KMS-11 (cell line): ENCODE measurements at regions not wholly inside any gene's neighbourhood (a gene's known extent, or its start where the extent isn't known, plus 50 kb on each side); places are given as distances from the start of the nearest gene placed in this dataset.
"Not testable (repeated sequence)": the region's sequence is repeated elsewhere in the genome, so short reads cannot be mapped to it uniquely, and the experiment has no call there.

ENCODE experiments used
- H2AFZ ChIP-seq: fragments of 200-600 bp; sonication (generic); 2 replicates; pipeline ENCODE4 v1.6.1; 2016; ENCODE audit warnings: antibody characterized with exemption, mixed run types, low read depth
- H3K27ac ChIP-seq: fragments of 200-600 bp; sonication (generic); 2 replicates; pipeline ENCODE4 v1.6.1; 2016; ENCODE audit warnings: mild to moderate bottlenecking, mixed run types
- H3K27me3 ChIP-seq: fragments of 200-600 bp; sonication (generic); 2 replicates; pipeline ENCODE4 v1.6.1; 2017; ENCODE audit warnings: mild to moderate bottlenecking, low read depth, mixed run types, moderate library complexity; ENCODE audit not compliant: insufficient read depth
- H3K36me3 ChIP-seq: fragments of 200-600 bp; sonication (generic); 2 replicates; pipeline ENCODE4 v1.6.1; 2017; ENCODE audit warnings: mild to moderate bottlenecking, mixed run types; ENCODE audit not compliant: insufficient read depth
- H3K4me1 ChIP-seq: fragments of 200-600 bp; sonication (generic); 2 replicates; pipeline ENCODE4 v1.6.1; 2016; ENCODE audit warnings: mild to moderate bottlenecking, low read depth, mixed run types; ENCODE audit not compliant: poor library complexity, severe bottlenecking
- H3K4me2 ChIP-seq: fragments of 200-600 bp; sonication (generic); 2 replicates; pipeline ENCODE4 v1.7.0; 2016; ENCODE audit warnings: mild to moderate bottlenecking, mixed run types
- H3K4me3 ChIP-seq: fragments of 200-600 bp; sonication (generic); IDR thresholded peaks from 2 replicates; pipeline ENCODE4 v1.6.1; 2017; ENCODE audit warnings: low read depth, low read length, mixed read lengths; ENCODE audit not compliant: insufficient read depth
- H3K79me2 ChIP-seq: fragments of 200-600 bp; sonication (generic); 2 replicates; pipeline ENCODE4 v1.6.1; 2016; ENCODE audit warnings: low read depth, mixed run types; ENCODE audit not compliant: insufficient read depth
- H3K9ac ChIP-seq: fragments of 200-600 bp; sonication (generic); 2 replicates; pipeline ENCODE4 v1.6.1; 2016; ENCODE audit warnings: mild to moderate bottlenecking, mixed run types
- H4K20me1 ChIP-seq: fragments of 200-600 bp; sonication (generic); 2 replicates; pipeline ENCODE4 v1.6.1; 2016; ENCODE audit warnings: mild to moderate bottlenecking, mixed run types; ENCODE audit not compliant: insufficient read depth
- TF ChIP-seq, protein P1 (sequence below): fragments of 200-600 bp; sonication (generic); conservative IDR thresholded peaks from 2 replicates; pipeline ENCODE4 v1.6.1; 2017; ENCODE audit warnings: low read depth, mild to moderate bottlenecking, antibody characterized with exemption, low read length, moderate library complexity, mixed read lengths

DNA sequence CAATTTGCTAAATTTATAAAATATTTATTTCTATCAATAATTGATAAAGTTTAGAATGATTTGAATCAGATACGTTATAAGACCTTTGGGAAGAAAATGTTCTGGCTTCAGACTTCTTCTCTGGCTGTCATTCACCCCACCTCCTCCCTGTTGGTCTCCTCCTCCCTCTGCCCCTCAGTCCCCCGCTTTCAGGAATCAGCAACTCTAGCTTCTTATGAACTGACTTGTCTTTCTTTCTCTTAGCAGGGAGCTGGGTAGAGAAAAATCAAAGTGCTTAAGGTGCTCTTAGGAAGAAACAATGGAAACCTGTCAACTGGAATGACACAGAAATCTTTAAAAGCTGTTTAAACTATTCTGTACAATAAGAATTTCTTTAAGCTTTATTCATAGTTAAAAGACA is 71.3 kb upstream of the ETV3 start:
- Histone ChIP-seq H3K36me3 (no peaks in the 10 kb centered on the region), H3K4me3 (no peak overlapping the region), H3K9ac (no peak overlapping the region), H3K4me2 (no peak overlapping the region), H3K4me1 (no peaks in the 10 kb centered on the region), H3K79me2 (no peaks in the 10 kb centered on the region), H3K27me3 (no peaks in the 10 kb centered on the region), H3K27ac (no peak overlapping the region), H2AFZ (no peak overlapping the region), H4K20me1 (no peaks in the 10 kb centered on the region)
- TF ChIP-seq, protein P1, sequence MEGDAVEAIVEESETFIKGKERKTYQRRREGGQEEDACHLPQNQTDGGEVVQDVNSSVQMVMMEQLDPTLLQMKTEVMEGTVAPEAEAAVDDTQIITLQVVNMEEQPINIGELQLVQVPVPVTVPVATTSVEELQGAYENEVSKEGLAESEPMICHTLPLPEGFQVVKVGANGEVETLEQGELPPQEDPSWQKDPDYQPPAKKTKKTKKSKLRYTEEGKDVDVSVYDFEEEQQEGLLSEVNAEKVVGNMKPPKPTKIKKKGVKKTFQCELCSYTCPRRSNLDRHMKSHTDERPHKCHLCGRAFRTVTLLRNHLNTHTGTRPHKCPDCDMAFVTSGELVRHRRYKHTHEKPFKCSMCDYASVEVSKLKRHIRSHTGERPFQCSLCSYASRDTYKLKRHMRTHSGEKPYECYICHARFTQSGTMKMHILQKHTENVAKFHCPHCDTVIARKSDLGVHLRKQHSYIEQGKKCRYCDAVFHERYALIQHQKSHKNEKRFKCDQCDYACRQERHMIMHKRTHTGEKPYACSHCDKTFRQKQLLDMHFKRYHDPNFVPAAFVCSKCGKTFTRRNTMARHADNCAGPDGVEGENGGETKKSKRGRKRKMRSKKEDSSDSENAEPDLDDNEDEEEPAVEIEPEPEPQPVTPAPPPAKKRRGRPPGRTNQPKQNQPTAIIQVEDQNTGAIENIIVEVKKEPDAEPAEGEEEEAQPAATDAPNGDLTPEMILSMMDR: no peak

GRCh38 chr1:157205982-157206381 is 67.8 kb upstream of the ETV3 start:
- H4K20me1 ChIP-seq, H3K79me2 ChIP-seq, H3K9ac ChIP-seq, H3K27me3 ChIP-seq, H3K36me3 ChIP-seq, H3K4me3 ChIP-seq, H2AFZ ChIP-seq, H3K4me2 ChIP-seq, H3K27ac ChIP-seq, H3K4me1 ChIP-seq: not testable (repeated sequence)

DNA sequence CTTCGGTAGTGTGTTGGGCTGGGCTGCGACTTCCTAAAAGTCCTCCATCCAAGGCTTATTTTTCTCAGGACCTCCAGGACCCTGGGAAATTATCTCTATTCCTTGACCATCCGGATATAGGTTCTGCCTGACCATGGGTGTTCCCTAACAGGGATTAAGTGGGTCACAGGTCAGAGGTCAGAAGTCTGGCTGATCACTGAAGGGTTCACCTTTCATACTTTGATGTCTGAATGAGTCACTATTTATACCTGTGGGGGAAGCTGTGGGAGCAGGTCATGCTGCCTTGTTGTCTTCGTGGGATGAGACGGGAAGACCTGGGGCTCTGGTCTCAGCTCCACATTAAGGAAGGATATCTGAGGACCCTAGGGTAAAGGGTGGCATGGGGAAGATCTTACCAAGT is 65.0 kb upstream of the ETV3 start:
- no peak overlapping the region for H3K9ac ChIP-seq
- TF ChIP-seq, protein P1: no peak
- no peak overlapping the region for H2AFZ ChIP-seq
- no peaks in the 10 kb centered on the region for H3K4me1 ChIP-seq
- H3K27me3 ChIP-seq: no peaks in the 10 kb centered on the region
- no peak overlapping the region for H3K27ac ChIP-seq
- H3K36me3 ChIP-seq: no peaks in the 10 kb centered on the region
- H3K79me2 ChIP-seq: no peaks in the 10 kb centered on the region
- no peak overlapping the region for H3K4me3 ChIP-seq
- no peaks in the 10 kb centered on the region for H4K20me1 ChIP-seq
- no peak overlapping the region for H3K4me2 ChIP-seq

DNA sequence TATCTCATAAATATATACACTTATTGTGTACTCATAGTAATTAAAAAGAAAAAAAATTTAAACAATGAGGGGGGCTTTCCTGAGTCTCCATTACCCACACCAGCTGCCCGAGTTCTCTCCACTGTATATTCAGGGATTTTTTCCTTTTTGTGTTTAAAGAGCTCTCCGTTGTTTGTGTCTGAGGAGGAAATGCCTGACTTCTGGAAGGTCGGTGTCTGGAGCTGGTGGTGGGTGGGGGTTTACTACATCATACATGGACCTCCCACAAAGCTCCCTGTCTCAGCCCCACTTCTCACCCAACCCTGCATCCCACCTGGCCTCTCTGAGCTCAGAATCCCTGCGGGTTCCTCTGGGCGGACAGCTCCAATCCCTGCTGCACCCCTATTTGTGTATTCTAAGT is 64.1 kb upstream of the ETV3 start:
- H3K36me3 ChIP-seq: no peaks in the 10 kb centered on the region
- no peaks in the 10 kb centered on the region for H3K27me3 ChIP-seq
- H3K9ac ChIP-seq: no peak overlapping the region
- H3K4me3 ChIP-seq: no peak overlapping the region
- no peaks in the 10 kb centered on the region for H3K4me1 ChIP-seq
- TF ChIP-seq, protein P1: no peak
- no peak overlapping the region for H2AFZ ChIP-seq
- no peak overlapping the region for H3K4me2 ChIP-seq
- no peaks in the 10 kb centered on the region for H3K79me2 ChIP-seq
- H4K20me1 ChIP-seq: no peaks in the 10 kb centered on the region
- H3K27ac ChIP-seq: no peak overlapping the region

DNA sequence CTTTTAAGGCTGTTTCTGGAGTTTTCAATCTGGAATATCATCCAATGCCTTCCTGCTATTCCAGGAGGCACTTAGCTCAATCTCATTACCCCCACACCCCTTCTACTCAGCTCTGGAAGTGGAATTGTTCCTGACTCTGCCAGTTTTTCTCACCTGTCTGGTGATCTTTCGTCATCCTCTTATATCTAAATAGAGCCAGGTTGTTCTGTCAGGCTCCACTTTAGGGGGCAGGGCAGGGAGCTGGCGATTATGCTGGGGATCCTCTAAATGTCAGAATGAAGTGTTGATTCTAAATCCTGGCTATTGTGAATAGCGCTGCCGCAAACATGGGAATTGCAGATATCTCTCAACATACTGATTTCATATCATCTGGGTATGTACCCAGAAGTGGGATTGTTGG is 63.6 kb upstream of the ETV3 start:
- Histone ChIP-seq H3K9ac (no peak overlapping the region), H3K4me1 (peaks cover 1% of the 10 kb centered on the region)
- TF ChIP-seq, protein P1: no peak

More for the DNA sequence above, 63.6 kb upstream of the ETV3 start:
- Histone ChIP-seq H3K4me3 (no peak overlapping the region), H3K27ac (no peak overlapping the region), H4K20me1 (no peaks in the 10 kb centered on the region), H2AFZ (no peak overlapping the region), H3K27me3 (no peaks in the 10 kb centered on the region), H3K79me2 (no peaks in the 10 kb centered on the region), H3K36me3 (no peaks in the 10 kb centered on the region), H3K4me2 (no peak overlapping the region)
